Muscle layer of duodenum (tissue), 2 donors: ENCODE measurements at regions not wholly inside any gene's neighbourhood (a gene's known extent, or its start where the extent isn't known, plus 50 kb on each side); places are given as distances from the start of the nearest gene placed in this dataset.

Experiments
- H3K27ac ChIP-seq: one replicate; pipeline ENCODE4 v1.7.0; 2013; ENCODE audit warnings: mild to moderate bottlenecking, low read length
- H3K27me3 ChIP-seq: one replicate; pipeline ENCODE4 v1.7.0; 2013; ENCODE audit warnings: low read depth, mild to moderate bottlenecking, control low read depth, low read length
- H3K36me3 ChIP-seq, 2 donors: one replicate each; pipeline ENCODE4 v1.7.0; 2013; ENCODE audit warnings: low read length in 2 of 2, control low read depth in 1 of 2, mild to moderate bottlenecking in 1 of 2; ENCODE audit not compliant: insufficient read depth in 2 of 2, control insufficient read depth in 1 of 2
- H3K4me1 ChIP-seq, 2 donors: one replicate each; pipeline ENCODE4 v1.7.0; 2013; ENCODE audit warnings: low read length in 2 of 2, mild to moderate bottlenecking in 2 of 2, control low read depth in 1 of 2, moderate library complexity in 1 of 2; ENCODE audit not compliant: insufficient read depth in 2 of 2, control insufficient read depth in 1 of 2
- H3K4me3 ChIP-seq, 2 donors: one replicate each; pipeline ENCODE4 v1.7.0; 2013; ENCODE audit warnings: low read length in 2 of 2, low read depth in 1 of 2, mild to moderate bottlenecking in 1 of 2
- H3K9me3 ChIP-seq, 2 donors: one replicate each; pipeline ENCODE4 v1.7.0; 2013; ENCODE audit warnings: low read length in 2 of 2, control low read depth in 1 of 2, mild to moderate bottlenecking in 1 of 2; ENCODE audit not compliant: control insufficient read depth in 1 of 2
- donor health status: healthy.

DNA sequence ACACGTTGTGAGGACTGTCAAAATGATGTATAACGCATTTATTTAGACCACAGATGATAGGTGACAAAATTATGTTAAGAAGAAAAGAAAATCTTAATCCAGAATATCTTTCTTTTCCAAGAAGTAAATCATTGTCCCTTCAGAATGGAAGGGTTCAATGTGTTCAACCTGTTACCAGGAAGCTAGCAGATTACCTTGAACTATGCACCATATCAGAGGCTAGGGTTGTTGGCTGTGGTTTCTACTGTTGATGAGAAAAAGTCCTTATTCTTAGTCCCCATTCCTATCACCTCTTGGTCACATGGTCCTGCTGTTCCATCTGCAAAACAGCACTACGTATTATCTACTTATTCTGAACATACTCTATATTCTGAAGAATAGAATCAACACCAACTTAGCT is 339.5 kb upstream of the CADM1 start:
- H3K27ac ChIP-seq: no peak overlapping the region
- H3K36me3 ChIP-seq: no peaks in the 10 kb centered on the region
- H3K4me1 ChIP-seq: peaks cover 0 to 4% of the 10 kb centered on the region in 2 donors
- no peaks in the 10 kb centered on the region for H3K9me3 ChIP-seq
- H3K4me3 ChIP-seq: no peak overlapping the region
- H3K27me3 ChIP-seq: no peaks in the 10 kb centered on the region

DNA sequence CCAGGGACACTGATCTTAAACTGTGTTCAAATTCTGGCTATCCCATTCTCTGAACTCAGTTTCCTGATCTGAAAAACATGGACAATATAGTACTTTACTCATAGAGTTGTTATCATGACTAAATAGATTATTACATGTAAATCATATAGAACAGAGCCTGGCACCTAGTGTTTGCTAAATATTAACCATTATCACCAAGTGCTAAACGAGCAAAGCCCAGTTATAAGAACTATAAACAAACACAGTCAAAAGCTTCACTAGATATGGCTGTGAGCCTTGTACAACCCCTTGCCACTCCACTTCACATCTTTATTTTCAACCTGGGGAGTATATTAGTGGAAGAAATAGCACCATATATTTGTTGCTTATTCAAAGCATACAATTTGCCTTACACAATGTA is 338.9 kb upstream of the CADM1 start:
- Histone ChIP-seq H3K4me1 (no peaks in the 10 kb centered on the region), H3K9me3 (no peaks in the 10 kb centered on the region), H3K4me3 (no peak overlapping the region), H3K36me3 (no peaks in the 10 kb centered on the region), H3K27ac (no peak overlapping the region), H3K27me3 (no peaks in the 10 kb centered on the region)

DNA sequence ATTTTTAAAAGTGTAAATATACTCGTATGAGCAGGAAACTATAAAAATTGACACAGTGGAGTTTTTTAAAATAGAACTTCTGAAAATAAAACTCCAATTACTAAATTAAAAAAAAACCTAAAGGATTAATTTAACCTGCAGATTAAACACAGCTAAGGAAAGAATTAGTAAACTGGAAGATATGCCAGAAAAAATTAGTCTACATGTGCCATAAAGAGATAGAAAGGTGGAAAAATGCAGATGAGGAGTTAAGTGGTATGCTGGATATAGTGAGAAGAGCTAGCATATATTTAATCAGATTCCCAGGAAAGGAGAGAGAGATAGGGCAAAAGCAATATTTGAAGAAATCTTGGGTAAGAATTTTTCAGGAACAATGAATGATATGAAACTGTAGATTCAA is 315.8 kb upstream of the CADM1 start:
- Histone ChIP-seq H3K27me3 (no peaks in the 10 kb centered on the region), H3K36me3 (no peaks in the 10 kb centered on the region), H3K27ac (no peak overlapping the region), H3K4me3 (no peak overlapping the region), H3K4me1 (peaks cover 0 to 3% of the 10 kb centered on the region in 2 donors), H3K9me3 (peaks cover 3 to 16% of the 10 kb centered on the region in 2 donors)

DNA sequence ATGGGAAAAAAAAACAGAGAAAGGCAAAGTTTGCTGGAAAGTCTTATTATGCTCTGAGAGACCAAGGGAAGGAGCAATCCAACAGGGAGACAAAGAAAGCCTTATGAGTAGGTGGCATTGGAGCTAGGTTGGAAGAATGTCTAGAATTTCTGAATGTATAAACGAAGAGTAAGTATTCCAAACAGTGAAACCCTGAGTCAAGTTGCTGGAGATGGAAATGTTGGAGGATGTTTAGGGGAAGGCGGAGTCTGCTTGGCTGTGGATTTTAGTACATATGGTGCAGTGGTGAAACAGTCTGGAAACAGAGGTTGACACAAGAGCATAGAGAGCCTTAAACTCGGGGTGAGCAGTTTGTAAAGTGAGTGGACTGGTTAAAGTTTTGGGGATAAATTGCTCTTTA is 314.8 kb upstream of the CADM1 start:
- Histone ChIP-seq H3K27me3 (no peaks in the 10 kb centered on the region), H3K27ac (no peak overlapping the region), H3K4me1 (peaks cover 0 to 3% of the 10 kb centered on the region in 2 donors), H3K4me3 (no peak overlapping the region), H3K9me3 (peaks cover 3 to 16% of the 10 kb centered on the region in 2 donors), H3K36me3 (no peaks in the 10 kb centered on the region)

DNA sequence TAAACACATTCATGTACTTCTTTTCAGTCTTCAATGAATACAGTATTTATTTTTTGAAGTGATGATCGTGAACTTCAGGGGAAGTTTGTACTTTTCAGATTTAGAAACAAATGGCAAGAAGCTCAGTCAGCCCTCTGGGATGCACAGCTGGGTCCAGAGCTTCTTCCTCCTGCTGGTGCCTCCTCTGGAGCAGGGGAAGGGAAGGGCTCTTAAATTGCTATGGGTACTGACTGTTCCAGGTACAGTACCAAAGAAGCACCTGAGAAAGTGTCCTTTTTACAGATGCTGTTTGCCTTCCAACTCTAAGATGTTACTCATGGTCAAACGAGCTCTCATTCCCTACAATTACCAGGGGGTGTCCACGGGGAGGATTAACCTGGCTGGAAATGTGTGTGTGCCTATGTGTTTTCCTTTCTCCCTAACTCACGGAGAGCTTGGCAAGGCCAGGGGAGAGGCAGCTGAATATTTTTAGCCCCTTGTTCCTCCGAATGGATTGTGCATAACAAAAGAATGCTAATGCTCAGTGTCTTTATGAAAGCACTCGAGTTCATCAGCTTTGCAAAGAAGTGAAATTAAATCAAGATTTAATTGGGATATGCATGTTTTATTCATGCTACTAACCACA is 313.7 kb upstream of the CADM1 start:
- Histone ChIP-seq H3K9me3 (peaks cover 3 to 16% of the 10 kb centered on the region in 2 donors), H3K36me3 (no peaks in the 10 kb centered on the region), H3K4me1 (peaks cover 0 to 3% of the 10 kb centered on the region in 2 donors), H3K4me3 (no peak overlapping the region), H3K27ac (no peak overlapping the region), H3K27me3 (no peaks in the 10 kb centered on the region)

DNA sequence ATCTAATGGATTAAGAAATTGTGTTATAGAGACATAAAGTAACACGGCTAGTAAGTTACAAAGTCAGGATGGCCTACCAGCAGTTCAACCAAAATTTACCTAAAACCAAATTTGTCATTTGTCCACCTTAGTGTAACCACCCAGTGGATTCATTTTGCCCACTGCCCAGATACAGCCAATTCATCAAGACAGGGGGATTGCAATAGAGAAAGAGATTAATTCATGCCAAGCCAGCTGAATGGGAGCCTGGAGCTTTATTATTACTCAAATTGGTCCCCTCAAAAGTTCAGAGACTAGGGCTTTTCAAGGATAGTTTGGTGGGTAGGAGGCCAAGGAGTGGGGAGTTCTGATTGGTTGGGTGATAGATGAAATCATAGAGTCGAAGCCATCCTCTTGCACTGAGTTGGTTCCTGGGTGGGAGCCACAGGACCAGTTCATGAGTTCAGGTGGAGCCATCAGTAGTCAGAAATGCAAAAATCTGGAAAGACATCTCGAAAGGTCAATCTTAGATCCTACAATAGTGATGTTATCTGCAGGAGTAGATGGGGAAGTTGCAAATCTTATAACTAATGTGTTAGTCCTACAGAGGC is 304.2 kb upstream of the CADM1 start:
- Histone ChIP-seq H3K36me3 (no peaks in the 10 kb centered on the region), H3K27me3 (no peaks in the 10 kb centered on the region), H3K4me3 (no peak overlapping the region), H3K9me3 (peaks cover 9 to 25% of the 10 kb centered on the region in 2 donors), H3K4me1 (no peaks in the 10 kb centered on the region), H3K27ac (no peak overlapping the region)

DNA sequence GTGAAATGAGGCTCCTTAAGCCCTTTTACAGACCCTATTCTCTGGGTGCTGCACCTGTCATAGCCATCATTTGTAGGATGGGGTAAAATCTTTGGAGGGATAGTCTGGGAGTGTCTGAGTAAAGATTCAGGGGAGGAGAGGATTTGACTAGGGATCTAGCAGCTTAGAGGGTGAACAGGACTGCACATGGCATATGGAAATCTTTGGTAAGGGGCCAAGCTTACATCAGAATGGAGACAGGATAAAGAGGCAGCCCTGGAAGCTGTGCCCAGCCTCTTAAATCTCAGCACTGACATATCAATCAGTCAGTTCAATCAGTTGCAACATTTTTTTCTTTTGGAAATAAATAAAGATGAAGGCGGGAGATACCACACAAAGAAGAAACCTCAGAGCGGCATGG is 301.8 kb upstream of the CADM1 start:
- no peak overlapping the region for H3K4me3 ChIP-seq

DNA sequence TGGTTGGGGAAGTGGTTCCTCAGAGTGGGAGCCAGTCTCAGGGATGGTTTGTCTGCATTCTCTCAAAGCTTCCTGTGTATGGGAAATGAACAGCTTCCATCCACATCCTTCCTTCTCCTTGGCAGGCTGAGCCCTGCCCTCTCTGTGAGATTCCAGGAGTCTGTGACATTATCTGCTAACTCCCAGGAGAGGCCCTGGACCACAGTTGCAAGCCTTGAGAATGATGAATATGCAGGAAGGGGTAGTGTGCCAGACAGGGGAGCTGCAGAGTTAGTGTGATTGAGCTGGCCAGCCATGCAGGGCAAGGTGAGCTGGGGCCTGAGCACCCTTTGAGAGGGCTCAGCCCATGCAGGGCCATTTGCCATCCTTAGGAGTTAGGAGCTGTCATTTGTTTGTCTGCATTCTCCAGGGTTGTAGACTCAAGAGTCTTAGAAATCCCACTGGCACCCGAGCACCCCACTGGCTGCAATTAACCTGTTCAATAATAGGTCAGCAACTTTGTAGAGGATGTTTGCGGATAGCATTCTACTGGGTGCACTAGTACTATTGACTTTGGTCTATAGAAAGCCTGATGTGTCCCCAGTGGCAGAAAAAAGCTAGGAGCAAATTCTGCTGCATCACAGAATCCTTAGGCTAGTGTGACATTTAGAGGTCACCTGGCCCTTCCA is 299.0 kb upstream of the CADM1 start:
- Histone ChIP-seq H3K9me3 (peaks cover 5 to 10% of the 10 kb centered on the region in 2 donors), H3K4me3 (no peak overlapping the region), H3K27me3 (no peaks in the 10 kb centered on the region), H3K4me1 (no peaks in the 10 kb centered on the region), H3K36me3 (no peaks in the 10 kb centered on the region), H3K27ac (no peak overlapping the region)

More for the DNA sequence above, 301.8 kb upstream of the CADM1 start:
- Histone ChIP-seq H3K27me3 (no peaks in the 10 kb centered on the region), H3K27ac (no peak overlapping the region), H3K9me3 (peaks cover 9 to 25% of the 10 kb centered on the region in 2 donors), H3K4me1 (no peaks in the 10 kb centered on the region), H3K36me3 (no peaks in the 10 kb centered on the region)

DNA sequence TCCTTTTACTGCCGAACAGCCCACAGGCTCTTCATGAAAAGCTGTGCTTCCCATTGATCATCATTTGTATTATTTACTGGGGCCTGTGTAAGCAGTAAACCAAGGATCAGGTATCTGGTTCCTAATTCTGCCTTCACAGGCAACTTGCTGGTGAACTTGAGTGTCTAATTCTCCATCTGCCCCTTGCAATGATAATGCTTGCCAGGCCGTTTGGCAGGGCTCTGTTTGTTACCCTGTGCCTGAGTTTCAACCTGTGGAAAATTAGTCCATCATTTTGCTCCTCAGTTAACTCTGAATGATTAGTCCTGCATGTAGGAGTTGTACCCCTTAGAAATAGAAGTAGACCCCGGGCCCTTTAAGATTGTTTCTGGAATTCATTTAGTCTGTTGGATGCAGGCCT is 298.4 kb upstream of the CADM1 start:
- H3K36me3 ChIP-seq: no peaks in the 10 kb centered on the region
- no peaks in the 10 kb centered on the region for H3K27me3 ChIP-seq
- H3K4me1 ChIP-seq: no peaks in the 10 kb centered on the region
- H3K27ac ChIP-seq: no peak overlapping the region
- peaks cover 5 to 6% of the 10 kb centered on the region in 2 donors for H3K9me3 ChIP-seq
- H3K4me3 ChIP-seq: no peak overlapping the region

DNA sequence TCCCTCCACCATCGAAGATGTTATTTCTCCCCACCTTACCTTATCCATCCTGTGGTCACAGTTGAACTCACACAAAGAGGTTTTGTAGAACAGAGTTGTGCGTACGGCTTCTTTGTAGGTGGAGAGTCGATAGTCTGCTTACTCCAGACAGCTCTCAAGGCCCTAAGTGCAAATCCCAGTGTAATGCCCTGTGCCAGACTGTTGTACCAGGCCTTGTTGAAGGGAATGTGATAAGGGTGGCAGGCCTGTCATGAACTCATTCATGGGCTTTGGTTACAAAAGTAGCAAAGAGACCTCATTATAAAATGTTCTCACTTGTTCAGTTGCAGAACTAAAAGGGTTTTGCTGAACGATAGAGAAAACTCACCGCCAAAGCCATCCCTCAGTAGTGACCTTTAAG is 288.7 kb upstream of the CADM1 start:
- Histone ChIP-seq H3K4me3 (no peak overlapping the region), H3K4me1 (no peaks in the 10 kb centered on the region), H3K27me3 (no peaks in the 10 kb centered on the region), H3K9me3 (peaks cover 0 to 3% of the 10 kb centered on the region in 2 donors), H3K36me3 (no peaks in the 10 kb centered on the region), H3K27ac (no peak overlapping the region)

DNA sequence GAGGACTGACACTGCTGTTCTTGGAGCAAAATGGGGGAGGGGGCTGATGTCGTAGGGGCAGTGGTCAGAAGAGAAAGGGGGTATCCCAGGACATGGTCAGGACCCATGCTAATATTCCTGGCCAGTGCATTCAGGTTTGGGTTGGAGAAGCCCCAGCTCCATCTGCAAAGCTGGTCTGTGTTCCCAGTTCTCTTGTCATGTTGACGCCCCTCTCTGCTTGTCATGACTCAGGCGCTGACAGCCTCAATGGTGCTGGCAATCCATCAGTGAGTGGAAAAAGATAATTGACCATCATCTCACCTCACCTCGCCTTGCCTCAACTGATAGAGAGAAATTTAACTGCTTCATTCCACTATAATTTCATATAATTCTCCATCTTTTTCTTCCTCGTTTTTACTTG is 283.1 kb upstream of the CADM1 start:
- no peaks in the 10 kb centered on the region for H3K4me1 ChIP-seq
- H3K27me3 ChIP-seq: no peaks in the 10 kb centered on the region
- peaks cover 0 to 5% of the 10 kb centered on the region in 2 donors for H3K9me3 ChIP-seq
- H3K27ac ChIP-seq: no peak overlapping the region
- H3K4me3 ChIP-seq: no peak overlapping the region
- H3K36me3 ChIP-seq: no peaks in the 10 kb centered on the region
